AG04449 (cell line): ENCODE measurements at regions not wholly inside any gene's neighbourhood (a gene's known extent, or its start where the extent isn't known, plus 50 kb on each side); places are given as distances from the start of the nearest gene placed in this dataset.

ENCODE experiments used
- CTCF ChIA-PET: fragments of 350-600 bp; formaldehyde crosslinking; extraction: SDS; loops from one replicate; lab custom pipeline; 2021; ENCODE audit warnings: antibody characterized with exemption; lab: Yijun Ruan, JAX
- POLR2A ChIA-PET: fragments of 400-600, 350-600 bp; formaldehyde crosslinking; extraction: SDS; loops from one replicate; lab custom pipeline; 2020; ENCODE audit warnings: antibody characterized with exemption, inconsistent platforms; lab: Yijun Ruan, JAX
- DNase-seq: peaks from one replicate; pipeline ENCODE4 v3.0.0-alpha.2; 2010; ENCODE audit warnings: low read depth, low spot score
- H3K4me3 ChIP-seq: 2 replicates; pipeline ENCODE4 v1.5.1; 2011; ENCODE audit warnings: low read depth, mild to moderate bottlenecking, control low read depth, low read length
- TF ChIP-seq, protein P1 (sequence below): IDR thresholded peaks from one replicate; pipeline ENCODE4 v1.5.1; 2011; ENCODE audit warnings: mild to moderate bottlenecking, moderate library complexity, low read length, control low read depth, inconsistent platforms; ENCODE audit not compliant: insufficient read depth; ENCODE audit errors: missing control alignments

GRCh38 chr9:84538879-84539278, 130.7 kb upstream of the NTRK2 start:
- CTCF ChIA-PET, result no interaction called here
- DNase-seq, result no peak
- POLR2A ChIA-PET, result no interaction called here

GRCh38 chr9:84542554-84542953, 127.0 kb upstream of the NTRK2 start:
- TF ChIP-seq, protein P1, sequence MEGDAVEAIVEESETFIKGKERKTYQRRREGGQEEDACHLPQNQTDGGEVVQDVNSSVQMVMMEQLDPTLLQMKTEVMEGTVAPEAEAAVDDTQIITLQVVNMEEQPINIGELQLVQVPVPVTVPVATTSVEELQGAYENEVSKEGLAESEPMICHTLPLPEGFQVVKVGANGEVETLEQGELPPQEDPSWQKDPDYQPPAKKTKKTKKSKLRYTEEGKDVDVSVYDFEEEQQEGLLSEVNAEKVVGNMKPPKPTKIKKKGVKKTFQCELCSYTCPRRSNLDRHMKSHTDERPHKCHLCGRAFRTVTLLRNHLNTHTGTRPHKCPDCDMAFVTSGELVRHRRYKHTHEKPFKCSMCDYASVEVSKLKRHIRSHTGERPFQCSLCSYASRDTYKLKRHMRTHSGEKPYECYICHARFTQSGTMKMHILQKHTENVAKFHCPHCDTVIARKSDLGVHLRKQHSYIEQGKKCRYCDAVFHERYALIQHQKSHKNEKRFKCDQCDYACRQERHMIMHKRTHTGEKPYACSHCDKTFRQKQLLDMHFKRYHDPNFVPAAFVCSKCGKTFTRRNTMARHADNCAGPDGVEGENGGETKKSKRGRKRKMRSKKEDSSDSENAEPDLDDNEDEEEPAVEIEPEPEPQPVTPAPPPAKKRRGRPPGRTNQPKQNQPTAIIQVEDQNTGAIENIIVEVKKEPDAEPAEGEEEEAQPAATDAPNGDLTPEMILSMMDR, result no peak
- no peak for DNase-seq
- no peak overlapping the region for H3K4me3 ChIP-seq
- CTCF ChIA-PET, result no interaction called here
- POLR2A ChIA-PET, result no interaction called here

More at GRCh38 chr9:84538879-84539278, 130.7 kb upstream of the NTRK2 start:
- TF ChIP-seq, protein P1, result no peak
- no peak overlapping the region for H3K4me3 ChIP-seq

GRCh38 chr9:84554069-84554664, 115.4 kb upstream of the NTRK2 start:
- no peak overlapping the region for H3K4me3 ChIP-seq
- ChIA-PET POLR2A (no interaction called here), CTCF (no interaction called here)
- TF ChIP-seq, protein P1, result no peak
- DNase-seq, result no peak

- no peak for DNase-seq
- TF ChIP-seq, protein P1, result no peak
- ChIA-PET CTCF (no interaction called here), POLR2A (no interaction called here)
- no peak overlapping the region for H3K4me3 ChIP-seq
Measured at GRCh38 chr9:84556556-84556955, 113.0 kb upstream of the NTRK2 start.

GRCh38 chr9:84557751-84558150, 111.8 kb upstream of the NTRK2 start:
- DNase-seq, result no peak
- POLR2A ChIA-PET, result no interaction called here
- CTCF ChIA-PET, result no interaction called here
- H3K4me3 ChIP-seq, result no peak overlapping the region
- TF ChIP-seq, protein P1, result no peak

- no peak for DNase-seq
- POLR2A ChIA-PET, result no interaction called here
- TF ChIP-seq, protein P1, result no peak
- CTCF ChIA-PET, result no interaction called here
- no peak overlapping the region for H3K4me3 ChIP-seq
Measured at GRCh38 chr9:84563691-84564090, 105.8 kb upstream of the NTRK2 start.
